Activated T-cell treated with anti-CD3 and anti-CD28 coated beads, Interleukin-2, amount 50 U/mL, for 72 hours (primary cell): ENCODE measurements at regions not wholly inside any gene's neighbourhood (a gene's known extent, or its start where the extent isn't known, plus 50 kb on each side); places are given as distances from the start of the nearest gene placed in this dataset.

Experiments used
- ATAC-seq, 2 donors: fragments of 150-1000 bp; cut with Tn5 transposase; replicated peaks in 1 of 2; 2 replicates each; pipeline ENCODE4 v1.10.0; 2021; ENCODE audit warnings: moderate library complexity in 2 of 2, mild to moderate bottlenecking in 1 of 2
- DNase-seq, 2 donors: peaks; one replicate each; pipeline ENCODE4 v3.0.0; 2021 to 2022; ENCODE audit warnings: mixed read lengths in 1 of 2
- H3K27ac Mint-ChIP-seq: one replicate; pipeline ENCODE4 v1.8.0; 2022; ENCODE audit warnings: mild to moderate bottlenecking, moderate library complexity, mixed read lengths
- H3K27me3 Mint-ChIP-seq: one replicate; pipeline ENCODE4 v1.8.0; 2022; ENCODE audit warnings: low read depth, mixed read lengths
- H3K36me3 Mint-ChIP-seq, 2 donors: one replicate each; pipeline ENCODE4 v1.8.0; 2022; ENCODE audit warnings: mixed read lengths in 2 of 2, mild to moderate bottlenecking in 1 of 2; ENCODE audit not compliant: insufficient read depth in 2 of 2
- H3K4me1 Mint-ChIP-seq: one replicate; pipeline ENCODE4 v1.8.0; 2022; ENCODE audit warnings: low read depth, mixed read lengths
- H3K4me3 Mint-ChIP-seq, 2 donors: one replicate each; pipeline ENCODE4 v1.8.0; 2022; ENCODE audit warnings: mild to moderate bottlenecking in 2 of 2, mixed read lengths in 2 of 2, moderate library complexity in 2 of 2
- H3K9me3 Mint-ChIP-seq, 2 donors: one replicate each; pipeline ENCODE4 v1.8.0; 2022; ENCODE audit warnings: mixed read lengths in 2 of 2

- H3K4me3 Mint-ChIP-seq = no peak overlapping the region
- H3K27me3 Mint-ChIP-seq = peaks cover 23% of the 10 kb centered on the region
- no peak overlapping the region for H3K27ac Mint-ChIP-seq
- H3K36me3 Mint-ChIP-seq = no peaks in the 10 kb centered on the region
- peak in 1 of 2 donors; percentile 31 for DNase-seq
- no peak for ATAC-seq
- no peaks in the 10 kb centered on the region for H3K4me1 Mint-ChIP-seq
- no peaks in the 10 kb centered on the region for H3K9me3 Mint-ChIP-seq
Measured at GRCh38 chr12:97308576-97309198, 153.9 kb upstream of the RMST start.

- Mint-ChIP-seq H3K9me3 (no peaks in the 10 kb centered on the region), H3K27me3 (peaks cover 23% of the 10 kb centered on the region)
Measured at GRCh38 chr12:97309921-97310320, 152.7 kb upstream of the RMST start.

GRCh38 chr12:97312570-97313135, 150.0 kb upstream of the RMST start:
- Mint-ChIP-seq H3K4me1 (no peaks in the 10 kb centered on the region), H3K9me3 (no peaks in the 10 kb centered on the region), H3K4me3 (no peak overlapping the region), H3K36me3 (no peaks in the 10 kb centered on the region), H3K27ac (no peak overlapping the region), H3K27me3 (peaks cover 23% of the 10 kb centered on the region)
- ATAC-seq (no peak), DNase-seq (no peak)

More at GRCh38 chr12:97309921-97310320, 152.7 kb upstream of the RMST start:
- Mint-ChIP-seq H3K27ac (no peak overlapping the region), H3K36me3 (no peaks in the 10 kb centered on the region), H3K4me1 (no peaks in the 10 kb centered on the region), H3K4me3 (no peak overlapping the region)
- no peak for ATAC-seq
- no peak for DNase-seq

- H3K36me3 Mint-ChIP-seq = no peaks in the 10 kb centered on the region
- H3K9me3 Mint-ChIP-seq = no peaks in the 10 kb centered on the region
- no peaks in the 10 kb centered on the region for H3K4me1 Mint-ChIP-seq
- no peak overlapping the region for H3K27ac Mint-ChIP-seq
- no peak for ATAC-seq
- no peak for DNase-seq
- H3K27me3 Mint-ChIP-seq = peaks cover 23% of the 10 kb centered on the region
- H3K4me3 Mint-ChIP-seq = no peak overlapping the region
Measured at GRCh38 chr12:97313471-97314190, 149.0 kb upstream of the RMST start.

GRCh38 chr12:97316321-97316720, 146.3 kb upstream of the RMST start:
- ATAC-seq (no peak), DNase-seq (no peak)
- Mint-ChIP-seq H3K27ac (no peak overlapping the region), H3K27me3 (peaks cover 8% of the 10 kb centered on the region), H3K36me3 (no peaks in the 10 kb centered on the region), H3K9me3 (no peaks in the 10 kb centered on the region), H3K4me3 (no peak overlapping the region), H3K4me1 (no peaks in the 10 kb centered on the region)

GRCh38 chr12:97321621-97322020, 141.0 kb upstream of the RMST start:
- H3K27me3 Mint-ChIP-seq = peaks cover 16% of the 10 kb centered on the region
- no peak overlapping the region for H3K4me3 Mint-ChIP-seq
- H3K4me1 Mint-ChIP-seq = no peaks in the 10 kb centered on the region
- H3K36me3 Mint-ChIP-seq = no peaks in the 10 kb centered on the region
- DNase-seq (no peak), ATAC-seq (no peak)
- no peak overlapping the region for H3K27ac Mint-ChIP-seq
- H3K9me3 Mint-ChIP-seq = no peaks in the 10 kb centered on the region

GRCh38 chr12:97322388-97322787, 140.2 kb upstream of the RMST start:
- DNase-seq (no peak), ATAC-seq (no peak)
- Mint-ChIP-seq H3K4me3 (no peak overlapping the region), H3K9me3 (no peaks in the 10 kb centered on the region), H3K27me3 (peaks cover 16% of the 10 kb centered on the region), H3K36me3 (no peaks in the 10 kb centered on the region), H3K4me1 (no peaks in the 10 kb centered on the region), H3K27ac (no peak overlapping the region)

- ATAC-seq (no peak), DNase-seq (no peak)
- peaks cover 16% of the 10 kb centered on the region for H3K27me3 Mint-ChIP-seq
- no peaks in the 10 kb centered on the region for H3K9me3 Mint-ChIP-seq
- H3K4me1 Mint-ChIP-seq = no peaks in the 10 kb centered on the region
- no peak overlapping the region for H3K4me3 Mint-ChIP-seq
- H3K36me3 Mint-ChIP-seq = no peaks in the 10 kb centered on the region
- H3K27ac Mint-ChIP-seq = no peak overlapping the region
Measured at GRCh38 chr12:97323154-97323553, 139.4 kb upstream of the RMST start.

GRCh38 chr12:97324471-97324870, 138.1 kb upstream of the RMST start:
- Mint-ChIP-seq H3K4me3 (no peak overlapping the region), H3K36me3 (no peaks in the 10 kb centered on the region), H3K9me3 (no peaks in the 10 kb centered on the region), H3K4me1 (no peaks in the 10 kb centered on the region), H3K27me3 (peaks cover 16% of the 10 kb centered on the region), H3K27ac (no peak overlapping the region)
- ATAC-seq = no peak
- DNase-seq = no peak

GRCh38 chr12:97335115-97335514, 127.5 kb upstream of the RMST start:
- H3K4me3 Mint-ChIP-seq = no peak overlapping the region
- ATAC-seq = no peak
- no peak for DNase-seq
- H3K4me1 Mint-ChIP-seq = peaks cover 5% of the 10 kb centered on the region
- H3K27me3 Mint-ChIP-seq = peaks cover 17% of the 10 kb centered on the region
- no peak overlapping the region for H3K27ac Mint-ChIP-seq
- H3K9me3 Mint-ChIP-seq = no peaks in the 10 kb centered on the region
- H3K36me3 Mint-ChIP-seq = no peaks in the 10 kb centered on the region

- ATAC-seq (peak; percentile 80 to 94), DNase-seq (peak in 1 of 2 donors; percentile 19)
- peak overlapping the region; percentile 75 for H3K27ac Mint-ChIP-seq
- peak overlapping the region in 1 of 2 donors; percentile 73 for H3K4me3 Mint-ChIP-seq
- peaks cover 5% of the 10 kb centered on the region for H3K4me1 Mint-ChIP-seq
- no peaks in the 10 kb centered on the region for H3K36me3 Mint-ChIP-seq
- peaks cover 17% of the 10 kb centered on the region for H3K27me3 Mint-ChIP-seq
- H3K9me3 Mint-ChIP-seq = no peaks in the 10 kb centered on the region
Measured at GRCh38 chr12:97336900-97337751, 125.5 kb upstream of the RMST start.

GRCh38 chr12:97342130-97342529, 120.5 kb upstream of the RMST start:
- Mint-ChIP-seq H3K27ac (no peak overlapping the region), H3K36me3 (no peaks in the 10 kb centered on the region), H3K27me3 (peaks cover 12% of the 10 kb centered on the region), H3K9me3 (no peaks in the 10 kb centered on the region), H3K4me3 (no peak overlapping the region), H3K4me1 (peaks cover 5% of the 10 kb centered on the region)
- ATAC-seq (no peak), DNase-seq (no peak)

GRCh38 chr12:97347956-97348355, 114.6 kb upstream of the RMST start:
- H3K27ac Mint-ChIP-seq = no peak overlapping the region
- no peak for ATAC-seq
- DNase-seq = no peak
- H3K36me3 Mint-ChIP-seq = no peaks in the 10 kb centered on the region
- peaks cover 5% of the 10 kb centered on the region for H3K4me1 Mint-ChIP-seq
- no peak overlapping the region for H3K4me3 Mint-ChIP-seq
- peaks cover 9% of the 10 kb centered on the region for H3K27me3 Mint-ChIP-seq
- peaks cover 2 to 5% of the 10 kb centered on the region in 2 donors for H3K9me3 Mint-ChIP-seq
